GM19328 (cell line): ENCODE measurements at regions not wholly inside any gene's neighbourhood (a gene's known extent, or its start where the extent isn't known, plus 50 kb on each side); places are given as distances from the start of the nearest gene placed in this dataset.

ENCODE experiments used
- ATAC-seq: cut with Tn5 transposase; IDR thresholded peaks from one replicate; pipeline ENCODE4 v1.9.1; 2021; ENCODE audit warnings: mild to moderate bottlenecking, moderate library complexity; ENCODE audit not compliant: unreplicated experiment

DNA sequence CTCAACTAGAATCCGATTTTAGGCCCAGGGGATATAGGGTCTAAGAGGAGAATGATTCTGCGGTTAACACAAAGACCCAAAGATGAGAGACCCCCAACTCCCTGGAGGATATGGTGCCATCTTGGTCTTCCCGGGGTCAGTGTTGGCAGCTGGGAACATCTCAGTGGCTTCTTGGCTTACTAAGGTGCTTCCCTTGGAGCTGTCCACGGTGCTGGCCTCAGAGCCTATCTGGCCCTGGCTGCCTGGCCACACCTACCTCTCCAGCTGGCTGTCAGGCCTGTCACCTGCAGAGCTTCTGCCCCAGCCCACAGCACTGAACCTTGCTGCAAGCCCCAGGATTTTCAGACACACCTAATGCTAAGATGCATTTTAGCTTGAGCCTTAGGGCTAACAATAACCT, 70.7 kb upstream of the THY1 start:
- ATAC-seq: no peak

DNA sequence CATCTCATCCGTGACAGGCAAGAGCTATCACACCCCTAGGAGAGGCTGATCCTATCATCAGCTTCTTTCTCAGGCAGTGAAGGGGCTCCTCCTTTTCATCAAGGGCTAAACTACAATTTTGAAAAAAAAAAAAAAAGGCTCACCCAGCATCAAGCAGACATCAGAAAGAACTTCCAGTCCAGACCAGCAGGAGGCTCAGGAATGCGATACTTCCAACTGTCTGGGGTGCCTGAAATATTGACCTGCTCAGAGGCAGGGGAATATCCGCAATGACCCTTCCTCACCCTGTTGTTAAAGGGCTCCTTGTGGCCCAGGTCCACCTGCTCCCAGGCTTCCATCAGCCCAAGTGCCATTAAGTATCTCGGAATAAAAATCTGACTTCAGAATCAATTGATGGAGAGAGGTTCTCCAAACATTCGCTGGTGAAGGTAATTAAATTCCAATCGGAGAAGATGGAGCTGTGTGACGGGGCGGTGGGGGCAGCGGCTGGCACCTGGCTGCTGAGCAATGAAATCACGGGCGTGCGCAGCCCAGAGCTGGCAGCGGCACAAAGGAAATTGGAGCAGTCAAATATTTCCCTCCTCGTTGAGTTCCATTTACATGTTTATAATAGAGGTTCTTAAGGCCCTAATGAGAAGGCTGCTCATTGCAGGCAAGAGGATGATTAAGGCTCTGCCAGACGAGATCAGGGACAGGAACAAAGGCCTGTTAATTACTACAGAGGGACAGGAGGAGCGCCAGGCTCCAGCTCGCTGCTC, 69.0 kb upstream of the THY1 start:
- ATAC-seq: no peak

DNA sequence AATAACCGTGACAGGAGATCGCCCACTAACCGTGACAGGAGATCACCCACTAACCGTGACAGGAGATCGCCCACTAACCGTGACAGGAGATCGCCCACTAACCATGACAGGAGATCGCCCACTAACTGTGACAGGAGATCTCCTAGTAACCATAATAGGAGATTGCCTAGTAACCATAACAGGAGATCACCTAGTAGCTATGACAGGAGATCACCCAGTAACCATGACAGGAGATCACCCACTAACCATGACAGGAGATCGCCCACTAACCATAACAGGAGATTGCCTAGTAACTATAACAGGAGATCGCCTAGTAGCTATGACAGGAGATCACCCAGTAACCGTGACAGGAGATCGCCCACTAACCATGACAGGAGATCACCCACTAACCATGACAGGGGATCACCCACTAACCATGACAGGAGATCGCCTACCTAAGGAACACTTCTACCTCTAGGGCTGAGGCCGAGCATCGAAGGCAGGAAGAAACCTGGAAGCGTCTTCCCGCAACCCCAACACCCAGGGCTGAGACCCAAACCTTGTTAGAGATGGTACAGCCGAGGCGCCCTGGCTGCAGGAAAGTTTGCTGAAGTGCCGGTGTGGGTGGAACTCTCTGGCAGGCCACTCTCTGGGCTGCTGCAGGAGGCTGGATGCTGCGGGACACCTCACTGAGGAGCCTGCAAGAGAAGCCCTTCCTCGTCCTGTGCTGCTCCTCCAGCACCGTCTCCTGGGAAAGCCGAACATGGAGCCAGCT, 67.5 kb upstream of the THY1 start:
- no peak for ATAC-seq

DNA sequence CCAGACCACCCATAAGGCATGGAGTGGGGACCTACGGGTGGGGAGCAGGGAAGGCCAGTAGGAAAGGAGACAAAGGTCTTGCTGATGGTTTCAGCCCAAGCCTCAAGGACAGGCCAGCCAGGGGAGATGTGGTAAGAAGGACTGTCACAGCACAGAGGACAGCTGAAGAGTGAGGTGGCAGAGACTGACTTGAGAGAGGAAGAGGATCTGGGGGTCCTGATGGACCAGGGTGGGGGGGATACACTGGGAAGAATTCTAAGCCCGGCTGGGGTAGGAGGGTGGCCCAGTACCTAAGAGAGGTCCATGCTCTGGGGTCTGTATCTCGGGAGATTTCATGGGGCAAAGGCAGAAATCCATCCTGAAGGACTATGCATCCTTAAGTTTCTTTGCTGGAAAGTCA, 66.1 kb upstream of the THY1 start:
- ATAC-seq: no peak

DNA sequence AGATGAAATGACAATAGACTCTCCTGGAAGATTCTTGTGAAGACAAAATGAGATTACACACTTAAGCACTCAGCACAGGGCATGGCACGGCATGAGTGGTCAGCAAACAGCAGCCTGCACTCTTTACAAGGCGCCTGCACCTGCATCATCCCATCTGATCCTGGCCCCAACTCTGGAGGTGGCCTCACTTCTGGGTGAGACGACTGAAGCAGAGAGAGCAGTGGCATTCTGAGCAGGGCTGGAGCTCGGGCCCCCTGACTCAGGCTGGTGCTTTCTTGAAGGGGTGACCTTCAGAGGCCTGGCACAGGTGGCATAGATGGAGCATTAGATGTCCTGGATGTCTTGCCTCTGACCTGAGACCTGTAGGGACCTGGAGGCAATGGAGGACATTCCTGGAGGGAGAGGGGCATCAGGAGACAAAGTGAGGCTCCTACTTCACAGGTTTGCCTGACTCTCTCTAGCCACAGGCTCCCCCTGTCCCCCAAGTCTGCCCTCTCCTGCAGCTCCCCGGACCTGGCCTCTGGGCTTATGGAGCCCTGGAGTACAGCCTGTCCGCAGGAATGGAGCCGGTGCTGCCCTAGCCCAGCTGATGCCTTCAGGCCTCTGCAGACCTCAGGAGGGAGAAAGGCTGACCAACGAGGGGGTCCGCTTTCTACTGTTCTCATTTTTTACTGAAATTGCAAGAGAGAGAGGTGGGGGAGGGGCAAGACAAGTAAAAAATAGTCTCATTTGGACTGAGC, 65.5 kb upstream of the THY1 start:
- no peak for ATAC-seq

DNA sequence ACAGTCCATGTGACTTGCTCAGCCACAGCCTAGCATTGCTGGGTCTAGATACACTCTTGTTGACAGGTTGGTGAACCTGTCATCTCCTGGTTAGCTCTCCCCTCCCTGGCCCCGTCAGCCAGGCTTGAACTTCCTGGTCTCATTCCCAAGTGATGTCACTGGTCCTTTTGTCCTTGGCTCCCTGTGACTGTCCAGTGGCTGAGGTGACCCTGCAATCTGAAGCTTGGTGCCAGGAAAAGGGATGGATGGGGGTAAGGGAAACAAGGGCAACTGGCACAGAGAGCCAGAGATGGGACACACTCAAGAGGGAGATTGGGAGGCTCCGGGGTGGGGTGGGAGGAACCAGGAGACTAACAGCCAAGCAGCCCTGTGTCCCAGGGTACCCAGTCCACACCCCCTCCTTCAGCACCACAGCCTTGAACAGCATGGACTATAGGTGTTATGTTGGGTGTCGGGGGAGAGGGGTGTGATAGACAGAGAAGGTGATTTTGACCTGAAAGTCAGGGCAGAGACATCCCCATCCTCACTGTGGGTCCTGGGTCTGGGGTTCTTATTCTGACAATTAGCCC, 63.8 kb upstream of the THY1 start:
- no peak for ATAC-seq

DNA sequence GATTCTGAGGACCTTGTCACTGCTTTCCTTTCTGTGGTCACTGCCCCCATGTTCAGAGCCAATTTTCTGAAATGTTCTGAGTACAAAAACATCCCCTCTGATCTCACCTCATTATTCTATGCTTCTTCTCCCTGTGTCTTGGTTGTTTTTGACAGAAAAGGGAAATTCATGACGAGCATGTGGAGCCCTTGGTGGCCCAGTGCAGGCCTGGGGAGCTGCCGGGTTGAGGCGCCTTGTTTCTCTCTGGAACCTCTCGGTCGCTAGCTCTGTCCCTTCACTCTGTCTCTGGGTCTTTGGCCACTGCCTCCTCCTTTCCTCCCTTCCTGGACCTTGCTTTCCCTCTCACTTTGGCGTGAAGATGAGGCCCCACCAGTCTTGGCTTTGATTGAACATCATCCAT, 63.0 kb upstream of the THY1 start:
- ATAC-seq: no peak

DNA sequence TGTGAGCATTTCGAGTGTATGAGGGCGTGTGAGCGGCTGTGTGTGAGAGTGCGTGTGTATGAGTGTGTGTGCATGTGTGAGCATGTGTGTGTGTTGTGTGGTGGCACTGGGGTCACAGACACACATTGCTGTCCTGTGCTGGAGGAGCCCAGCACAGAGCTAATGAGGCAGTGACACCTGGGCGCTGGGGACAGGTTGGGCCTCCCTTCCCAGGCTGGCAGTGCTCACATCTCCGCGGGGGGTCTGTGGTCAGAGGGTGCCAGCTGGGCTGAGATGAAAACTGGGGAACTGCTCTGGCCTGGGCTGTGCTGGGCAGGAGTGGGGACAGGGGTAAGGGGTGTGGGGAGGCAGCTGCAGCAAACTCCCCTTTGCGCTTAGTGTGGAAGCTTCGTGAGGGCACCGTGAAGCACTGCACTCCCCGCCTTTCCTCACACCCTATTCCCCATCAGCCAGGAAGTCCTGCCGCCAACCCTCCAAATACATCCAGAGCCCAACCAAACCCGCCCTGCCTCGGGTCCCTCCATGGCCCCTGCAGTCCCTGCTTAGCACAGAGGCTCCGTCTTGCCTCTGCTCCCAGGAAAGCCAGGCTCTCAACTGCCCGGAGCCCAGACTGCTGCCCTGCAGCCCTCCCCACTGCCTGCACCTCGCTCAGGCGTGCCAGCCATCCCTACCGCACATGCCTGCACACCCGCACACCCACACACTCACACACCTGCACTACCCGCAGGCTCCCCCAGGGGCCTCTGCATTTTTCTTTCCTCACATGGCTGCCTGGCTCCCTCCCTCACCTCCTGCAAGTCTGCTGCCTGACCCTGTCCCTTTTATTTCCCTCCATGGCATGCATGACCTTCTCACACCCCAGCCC, 62.0 kb upstream of the THY1 start:
- no peak for ATAC-seq

DNA sequence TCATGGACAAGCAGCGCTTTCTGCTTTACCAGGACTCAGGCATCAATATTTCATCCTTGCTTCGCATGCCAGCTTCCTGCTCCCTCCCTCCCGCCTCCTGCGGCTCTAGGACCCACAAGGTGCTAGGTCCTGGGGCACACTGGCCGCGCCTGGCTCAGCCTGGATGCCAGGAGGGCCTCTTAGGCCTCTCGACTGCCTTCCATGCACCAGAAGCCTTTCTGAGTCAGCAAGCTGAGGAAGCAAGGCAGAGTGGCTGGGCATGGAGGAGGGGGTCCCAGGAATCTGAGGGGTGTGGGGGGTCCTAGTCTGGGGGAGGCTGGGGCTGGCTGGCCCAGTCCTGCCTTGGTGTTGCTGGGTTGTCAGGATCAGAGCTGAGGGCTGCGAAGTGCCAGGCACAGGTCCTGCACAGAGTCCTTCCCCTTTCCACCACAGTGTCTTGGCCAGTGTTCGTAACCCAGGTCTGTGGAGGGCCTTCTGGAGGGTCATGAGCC, 61.0 kb upstream of the THY1 start:
- no peak for ATAC-seq

DNA sequence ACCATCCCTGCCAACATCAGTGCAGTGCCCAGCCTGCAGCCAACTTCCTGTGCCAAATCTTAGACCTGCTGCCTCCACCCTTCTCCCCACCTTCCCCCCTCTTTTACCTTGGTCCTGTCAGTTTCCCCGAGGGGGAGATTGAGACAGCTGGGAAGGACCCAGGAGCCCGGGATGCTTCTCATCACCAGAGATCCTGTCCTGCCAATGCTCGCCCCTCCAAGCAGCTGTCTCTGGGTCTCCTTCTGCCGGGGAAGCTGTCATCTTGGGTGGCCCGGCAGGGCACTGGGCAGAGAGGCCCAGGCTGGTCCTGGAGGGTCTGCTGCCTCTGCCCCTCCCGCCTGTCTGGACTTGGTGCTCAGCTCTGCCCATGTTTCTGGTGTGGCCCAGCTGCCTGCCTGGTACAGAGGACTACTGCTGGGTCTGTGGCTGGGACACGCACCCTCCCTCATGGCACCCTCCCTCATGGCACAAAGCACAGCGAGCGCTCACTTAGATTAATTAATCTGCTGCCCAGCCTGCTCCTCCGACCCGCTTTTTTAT, 60.4 kb upstream of the THY1 start:
- ATAC-seq: no peak

DNA sequence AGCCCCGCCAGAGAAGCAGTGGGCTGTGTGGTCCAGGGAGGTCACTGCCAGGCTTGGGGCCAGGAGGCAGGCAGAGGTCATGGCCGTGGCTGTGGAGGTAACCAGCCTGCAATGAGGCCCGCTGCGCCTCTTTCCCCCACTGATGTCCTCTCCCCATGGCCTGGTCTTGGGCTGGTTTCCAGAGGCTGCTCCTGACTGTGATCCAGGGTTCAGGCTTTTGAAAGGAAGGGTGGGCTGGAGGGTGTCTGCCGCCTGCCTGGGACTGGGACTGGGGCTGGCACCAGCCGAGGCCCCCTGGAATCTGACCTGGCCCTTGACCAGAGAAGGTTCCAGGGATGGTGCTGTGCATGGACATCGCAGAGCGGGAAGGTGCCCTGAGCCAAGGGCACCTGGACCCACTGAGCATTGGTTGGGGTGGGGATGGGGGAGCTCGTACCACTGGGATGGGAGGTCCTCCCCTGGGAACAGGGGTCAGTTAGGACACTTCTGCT, 59.6 kb upstream of the THY1 start:
- ATAC-seq: no peak

DNA sequence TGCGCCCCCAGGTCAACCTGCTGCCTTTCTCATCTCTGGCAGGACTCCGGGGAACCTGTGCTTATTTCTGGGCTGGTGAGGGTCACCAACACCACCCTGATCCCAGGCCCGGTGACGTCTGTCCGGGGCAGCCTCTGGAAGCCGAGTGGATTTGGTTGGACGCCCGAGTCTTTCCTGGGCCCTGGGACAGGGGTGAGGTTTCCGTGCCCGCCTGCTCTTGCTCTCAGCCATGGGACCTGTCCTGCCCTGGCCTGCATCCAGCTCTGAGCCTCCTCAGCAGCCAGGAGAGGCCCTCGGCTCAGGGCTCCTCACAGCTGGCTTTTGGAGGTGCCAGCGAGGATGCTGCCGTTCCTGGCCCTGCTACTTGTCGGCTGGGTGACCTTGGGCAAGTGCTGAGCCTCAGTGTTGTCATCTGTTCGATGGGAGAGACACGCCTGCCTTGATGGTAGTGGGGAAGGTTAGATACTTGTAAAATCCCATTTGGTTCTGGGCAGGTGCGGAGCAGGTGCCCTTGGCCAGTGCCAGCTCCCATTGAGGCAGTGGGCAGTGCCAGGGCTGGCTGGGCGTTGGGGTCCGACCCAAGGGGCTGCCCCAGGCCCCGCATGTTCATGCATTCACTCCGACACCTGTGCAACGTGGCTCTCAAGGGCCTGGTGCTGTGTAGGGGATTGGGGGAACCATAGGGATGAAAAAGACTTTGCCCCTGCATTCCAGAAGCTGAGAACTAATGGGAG, 58.9 kb upstream of the THY1 start:
- no peak for ATAC-seq

DNA sequence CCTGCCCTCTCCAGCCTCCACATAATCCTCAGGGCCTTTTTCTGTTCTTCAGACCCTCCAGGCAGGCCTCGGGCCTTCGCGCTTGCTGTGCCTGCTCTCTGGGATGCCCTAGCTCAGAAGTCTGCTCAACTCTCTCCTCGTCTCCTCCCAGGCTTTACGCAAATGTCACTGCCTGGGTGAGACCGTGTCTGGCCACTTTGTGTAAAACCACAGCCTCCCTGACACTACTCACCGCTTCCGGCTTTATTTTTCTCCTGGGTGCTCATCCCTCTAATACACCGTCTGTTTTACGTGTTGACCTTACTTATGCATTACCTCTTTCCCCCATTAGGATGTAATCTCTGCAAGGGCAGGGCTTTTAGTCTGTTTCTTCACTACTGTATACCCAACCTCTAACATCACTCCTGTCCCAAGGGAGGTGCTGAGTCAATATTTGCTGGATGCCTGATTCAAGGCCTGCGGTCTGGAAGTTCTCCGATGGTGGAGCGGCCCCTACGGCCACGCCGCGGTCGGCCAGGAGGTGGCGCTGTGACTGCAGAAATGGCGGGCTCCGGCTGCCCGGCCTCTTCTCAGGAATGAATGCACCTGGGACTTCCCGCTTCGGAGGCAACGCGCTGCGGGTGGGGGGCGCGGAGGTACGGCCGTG, 58.2 kb upstream of the THY1 start:
- no peak for ATAC-seq

DNA sequence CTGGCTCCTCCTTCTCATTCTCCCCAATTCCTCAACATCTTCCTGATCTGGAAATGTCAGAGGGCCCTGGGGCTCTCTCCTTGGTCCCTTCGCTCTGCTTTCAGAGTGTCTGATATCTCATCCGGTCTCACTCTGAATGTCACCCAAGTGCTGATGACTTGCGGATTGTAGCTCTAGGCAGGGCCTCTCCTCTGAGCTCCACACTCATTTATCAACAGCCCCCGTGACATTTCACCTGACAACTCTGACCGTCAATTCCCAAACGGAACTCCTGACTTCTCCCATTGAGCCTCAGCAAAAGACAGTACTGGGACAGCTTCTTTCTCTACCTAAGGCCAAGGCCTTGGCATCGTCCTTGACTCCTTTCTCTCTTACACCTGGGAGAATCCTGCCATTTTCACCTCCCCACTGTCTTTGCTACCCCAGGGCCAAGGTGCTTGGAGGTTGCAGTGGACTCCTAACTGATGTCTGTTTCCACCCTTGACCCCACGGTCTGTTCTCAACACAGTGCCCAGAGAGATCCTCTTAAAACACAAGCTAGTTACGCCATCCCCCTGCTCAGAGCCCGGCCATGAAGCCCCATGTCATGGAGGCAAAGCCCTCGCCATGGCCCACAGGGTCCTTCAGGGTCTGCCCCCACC, 57.5 kb upstream of the THY1 start:
- no peak for ATAC-seq

DNA sequence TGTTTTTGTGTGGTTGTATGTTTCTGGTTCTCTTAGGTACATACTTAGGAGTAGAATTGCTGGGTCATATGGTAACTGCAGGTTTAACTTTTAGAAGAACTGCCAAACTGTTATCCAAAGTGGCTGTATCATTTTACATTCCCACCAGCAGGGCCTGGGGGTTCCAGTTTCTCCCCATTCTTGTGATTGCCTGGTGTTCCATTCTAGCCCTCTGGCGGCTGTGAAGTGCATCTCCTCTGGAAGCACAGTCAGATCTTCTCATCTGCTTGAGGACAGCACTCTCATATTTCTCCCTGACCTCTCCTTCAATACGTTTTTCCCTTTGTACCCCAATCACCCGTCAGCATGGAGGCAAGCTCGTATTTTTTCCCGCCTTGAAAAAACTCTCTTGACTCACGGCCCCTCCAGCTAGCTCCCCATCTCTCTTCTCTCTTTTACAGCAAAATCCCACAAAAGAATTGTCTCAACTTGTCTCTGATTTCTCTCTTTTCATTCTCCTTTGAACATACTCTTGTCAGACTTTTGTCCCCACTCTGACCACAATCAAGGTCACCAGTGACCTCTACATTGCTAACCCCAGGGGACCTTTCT, 56.8 kb upstream of the THY1 start:
- ATAC-seq: no peak

DNA sequence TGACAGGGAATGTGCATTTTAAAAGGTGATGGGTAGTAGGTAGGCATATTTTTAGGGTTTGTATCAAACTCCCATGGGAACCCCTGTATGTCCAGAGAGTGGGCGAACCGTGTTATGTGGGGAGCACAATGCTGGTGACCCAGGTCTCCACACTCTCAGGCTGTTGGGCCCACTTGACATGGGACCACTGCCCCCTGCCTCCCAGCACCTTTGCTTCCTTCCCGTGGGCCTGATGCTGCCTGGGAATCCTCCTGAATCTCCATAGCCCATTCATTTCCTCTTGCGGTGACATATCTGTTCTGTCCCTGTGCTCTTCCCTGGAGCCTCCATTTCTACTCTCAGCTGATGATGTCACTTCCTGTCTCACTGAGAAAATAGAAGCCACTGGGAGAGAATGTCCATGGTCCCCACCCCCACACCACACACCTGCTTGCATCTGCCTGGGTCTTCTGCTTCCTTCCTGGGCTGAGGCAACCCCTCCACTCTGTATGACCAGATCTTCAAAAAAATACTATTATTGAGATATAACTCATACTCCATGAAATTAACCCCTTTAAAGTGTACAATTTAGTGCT, 55.8 kb upstream of the THY1 start:
- no peak for ATAC-seq

DNA sequence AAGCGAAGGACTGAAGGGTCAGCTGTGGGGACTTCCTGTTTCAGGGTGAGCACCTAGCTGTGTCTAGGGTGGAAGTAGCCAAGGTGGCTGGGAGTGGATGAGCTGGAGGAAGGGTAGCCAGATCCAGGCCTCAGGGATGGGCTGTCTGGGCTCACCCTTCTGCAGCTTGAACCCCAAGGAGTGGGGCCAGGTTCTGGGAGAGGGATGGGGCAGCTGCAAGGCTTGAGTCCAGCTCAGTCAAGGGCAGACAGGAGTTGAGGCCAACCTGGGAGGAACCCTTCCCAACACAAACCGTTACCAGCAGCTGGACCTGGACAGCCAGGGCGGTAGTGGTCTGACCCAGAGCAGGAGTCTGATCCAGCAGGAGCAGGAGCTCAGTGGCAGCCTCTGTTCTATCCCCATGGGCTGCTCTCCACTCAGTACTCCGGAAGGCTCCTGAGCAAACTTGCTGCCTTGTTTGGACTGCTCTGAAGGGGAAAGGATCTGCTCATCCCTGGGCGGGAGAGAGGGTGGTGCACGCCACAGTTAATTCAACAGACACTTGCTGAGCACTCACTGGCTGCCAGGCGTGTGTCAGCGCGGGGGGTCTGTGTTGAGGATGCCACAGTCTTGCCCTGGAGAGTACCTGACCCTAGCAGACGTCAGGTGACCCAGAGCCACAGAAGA, 53.8 kb upstream of the THY1 start:
- no peak for ATAC-seq
